A549 (cell line): ENCODE measurements at regions not wholly inside any gene's neighbourhood (a gene's known extent, or its start where the extent isn't known, plus 50 kb on each side); places are given as distances from the start of the nearest gene placed in this dataset.
"Not testable (repeated sequence)": the region's sequence is repeated elsewhere in the genome, so short reads cannot be mapped to it uniquely, and the experiment has no call there.

ENCODE experiments used
- CHD2 ChIP-seq: fragments of 150-350 bp; IDR thresholded peaks from 2 replicates; pipeline ENCODE4 v1.6.1; 2014; ENCODE audit warnings: low read length; ENCODE audit not compliant: partially characterized antibody
- CTCF ChIP-seq: fragments of >200 bp; sonication (Bioruptor Twin); formaldehyde crosslinking; IDR thresholded peaks from 3 replicates; pipeline ENCODE4 v1.5.1; 2016
- EP300 ChIP-seq, 2 experiments: fragments of >200 bp; sonication (Bioruptor Twin); formaldehyde crosslinking; IDR thresholded peaks; 2 replicates in 1 of 2; 3 replicates in 1 of 2; pipeline ENCODE4 v1.6.1; 2016 to 2017
- HMGXB4 ChIP-seq: fragments of 250-450 bp; sonication (Bioruptor Pico); IDR thresholded peaks from 2 replicates; pipeline ENCODE4 v1.5.0; 2021; ENCODE audit warnings: mild to moderate bottlenecking, moderate library complexity, borderline replicate concordance
- MAFK ChIP-seq: fragments of 450-650 bp; IDR thresholded peaks from 2 replicates; pipeline ENCODE4 v1.6.1; 2014; ENCODE audit not compliant: partially characterized antibody
- POLR2A ChIP-seq: IDR thresholded peaks from 2 replicates; pipeline ENCODE4 v1.6.1; 2012; ENCODE audit warnings: mild to moderate bottlenecking, low read length
- RAD21 ChIP-seq, 2 experiments: fragments of >200 bp in 1 of 2; sonication (Bioruptor Twin) in 1 of 2; formaldehyde crosslinking in 1 of 2; IDR thresholded peaks in 1 of 2; conservative IDR thresholded peaks in 1 of 2; 2 replicates in 1 of 2; 3 replicates in 1 of 2; pipeline ENCODE4 v1.6.1; 2012 to 2018; ENCODE audit warnings: inconsistent platforms in 1 of 2
- RCOR1 ChIP-seq: fragments of 150-350 bp; IDR thresholded peaks from 2 replicates; pipeline ENCODE4 v1.6.1; 2014; ENCODE audit warnings: antibody characterized with exemption, low read length, low read depth
- REST ChIP-seq: fragments of 200-600 bp; sonication (generic); IDR thresholded peaks from 2 replicates; pipeline ENCODE4 v1.6.1; 2016; ENCODE audit warnings: antibody characterized with exemption, mild to moderate bottlenecking, moderate library complexity
- USF2 ChIP-seq: fragments of 450-650 bp; IDR thresholded peaks from 2 replicates; pipeline ENCODE4 v1.6.1; 2014; ENCODE audit warnings: antibody characterized with exemption
- ZFP36 ChIP-seq: fragments of 450-650 bp; IDR thresholded peaks from 2 replicates; pipeline ENCODE4 v1.6.1; 2014; ENCODE audit warnings: borderline replicate concordance; ENCODE audit not compliant: partially characterized antibody
- ZSCAN20 ChIP-seq: fragments of 250-450 bp; sonication (Bioruptor Pico); IDR thresholded peaks from 2 replicates; pipeline ENCODE4 v1.8.0; 2022; ENCODE audit warnings: mild to moderate bottlenecking, moderate library complexity

- not testable (repeated sequence) for TF ChIP-seq CTCF; RAD21 (conservative IDR thresholded peaks at IDR 0.05 in 1 of 2, IDR thresholded peaks at IDR 0.05 in 1 of 2); HMGXB4; MAFK; POLR2A; ZSCAN20; USF2; ZFP36; EP300 (IDR thresholded peaks at IDR 0.05); CHD2; RCOR1; REST
Measured at GRCh38 chr20:53863039-53863438, 207.4 kb downstream of the BCAS1 start.
